CD4-positive, alpha-beta T cell treated with Interleukin-10 for 1 hour (primary cell): ENCODE measurements at regions not wholly inside any gene's neighbourhood (a gene's known extent, or its start where the extent isn't known, plus 50 kb on each side); places are given as distances from the start of the nearest gene placed in this dataset.

ENCODE experiments used
- DNase-seq: peaks from one replicate; pipeline ENCODE4 v3.0.0-alpha.2; 2020

DNA sequence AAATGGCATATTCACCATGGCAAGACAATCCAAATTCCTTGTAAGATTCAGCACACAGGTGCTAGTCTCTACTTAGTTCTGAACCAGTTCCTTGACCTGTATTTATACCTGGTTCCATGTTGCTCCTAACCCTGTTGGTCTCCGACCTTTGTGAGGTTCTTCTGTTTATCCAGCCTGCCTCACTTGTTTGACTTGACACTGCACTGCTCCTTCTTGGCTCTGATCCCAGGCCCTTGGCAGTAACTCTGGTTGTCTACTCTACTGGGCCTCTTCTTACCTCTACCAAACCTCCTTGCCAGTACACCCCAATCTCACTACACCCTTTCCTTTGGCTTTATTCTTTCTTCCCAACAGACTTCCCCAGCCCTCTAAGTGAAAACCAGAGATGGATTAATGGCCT lies 419.4 kb upstream of the USP24 start:
- no peak for DNase-seq

DNA sequence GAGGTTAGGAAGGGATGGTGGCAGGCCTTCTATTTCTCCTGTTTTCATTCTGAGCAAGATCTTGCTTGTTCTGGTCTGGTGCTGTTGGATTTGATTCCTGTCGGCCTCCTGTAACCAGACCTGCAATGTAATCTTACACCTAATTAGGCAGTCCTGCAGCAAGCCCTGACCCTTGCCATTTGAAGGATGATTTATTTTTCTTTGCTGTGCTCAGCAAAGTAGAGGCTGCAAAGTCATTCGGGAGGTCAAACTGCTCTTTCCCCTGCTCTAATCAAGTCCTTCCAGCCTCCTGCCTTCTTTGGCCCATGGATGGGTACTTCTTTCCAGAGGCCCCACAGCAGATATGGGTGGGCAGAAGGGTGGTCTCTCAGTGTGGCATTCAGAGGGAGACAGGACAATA lies 417.7 kb upstream of the USP24 start:
- no peak for DNase-seq

DNA sequence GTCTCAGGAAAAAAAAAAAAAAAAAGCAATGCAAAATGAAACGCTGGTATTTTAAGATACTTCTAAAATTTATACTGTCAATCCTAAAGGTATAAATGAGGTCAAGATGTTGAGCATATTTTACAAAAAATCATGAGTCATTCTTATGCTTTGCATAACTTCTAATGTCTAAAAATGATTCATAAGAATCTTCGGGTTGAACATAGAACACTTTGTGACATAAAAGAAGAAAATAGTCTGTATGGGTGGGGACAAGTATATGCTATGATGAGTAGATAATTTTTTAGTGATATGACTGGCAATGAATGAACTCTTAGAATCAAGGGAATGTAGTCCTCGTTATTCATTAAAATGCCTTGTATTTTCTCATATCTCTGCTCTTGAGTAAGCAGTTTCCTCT lies 416.9 kb upstream of the USP24 start:
- DNase-seq, result no peak

DNA sequence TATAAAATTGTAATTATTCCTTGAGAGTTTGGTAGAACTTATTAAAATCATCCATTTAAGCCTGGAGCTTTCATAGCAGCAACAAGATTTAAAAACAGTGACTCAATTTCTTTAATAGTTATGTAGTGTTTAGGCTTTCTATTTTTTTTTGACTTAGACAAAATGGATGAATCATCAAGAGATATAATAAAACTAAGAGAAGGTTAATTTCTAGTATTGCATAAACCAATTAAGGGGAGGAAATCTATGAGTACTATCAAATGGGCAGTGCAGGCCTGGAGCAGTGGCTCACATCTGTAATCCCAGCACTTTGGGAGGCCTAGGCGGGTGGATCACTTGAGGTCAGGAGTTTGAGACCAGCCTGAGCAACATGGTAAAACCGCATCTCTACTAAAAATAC lies 416.3 kb upstream of the USP24 start:
- DNase-seq, result no peak

DNA sequence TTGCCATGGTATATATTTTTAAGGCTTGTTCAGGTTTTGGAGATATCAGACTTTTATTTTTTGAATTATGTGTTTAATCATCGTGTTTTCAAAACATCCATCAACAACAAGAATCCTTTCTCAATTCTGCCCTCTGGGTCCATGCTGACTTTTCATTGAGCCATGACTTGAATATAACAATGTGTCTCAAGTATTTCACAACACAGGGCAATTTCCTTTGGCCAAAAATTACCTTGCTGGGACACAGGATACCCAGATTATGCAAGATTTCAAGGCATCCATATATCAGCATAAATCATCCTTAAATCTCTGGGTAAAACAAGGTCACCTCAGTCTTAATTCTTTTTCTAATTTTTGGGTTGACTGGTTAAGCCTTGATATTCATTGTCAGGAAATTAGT lies 411.2 kb upstream of the USP24 start:
- no peak for DNase-seq

DNA sequence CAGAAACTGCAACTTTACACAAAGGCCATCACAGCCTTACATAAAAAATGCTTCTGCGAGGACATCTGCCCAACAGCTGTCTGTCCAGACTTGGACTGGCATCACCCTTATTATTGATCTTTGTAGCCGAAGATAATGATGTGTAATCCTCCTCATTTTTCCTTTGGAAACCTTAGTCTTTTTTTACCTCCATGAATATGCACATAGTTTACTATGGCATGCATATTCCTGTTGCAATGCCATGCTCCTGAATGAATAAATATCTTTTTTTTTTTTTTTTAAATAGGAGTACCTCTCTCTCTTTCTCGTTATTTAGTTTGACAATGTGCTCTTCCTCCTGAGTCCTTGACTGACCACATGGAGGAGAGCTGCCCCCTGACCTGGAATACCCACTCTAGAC lies 409.6 kb upstream of the USP24 start:
- no peak for DNase-seq

DNA sequence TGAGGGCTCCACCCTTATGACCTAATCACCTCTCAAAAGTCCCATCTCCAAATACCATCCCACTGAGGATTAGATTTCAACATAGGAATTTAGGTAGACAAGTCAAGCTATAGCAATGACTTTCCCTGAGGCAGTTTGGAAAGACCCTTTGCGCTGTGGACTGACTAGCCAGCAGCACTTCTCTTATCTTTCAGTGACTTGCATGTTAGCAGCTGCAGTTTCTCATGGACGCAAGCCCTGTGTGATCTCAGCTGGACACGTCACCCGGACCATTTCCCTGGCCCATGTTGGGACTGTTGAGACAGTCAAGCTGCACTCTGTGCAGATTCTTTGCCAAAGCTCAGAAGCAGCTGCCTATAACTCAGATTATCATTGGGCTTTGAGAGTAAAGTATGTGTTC lies 408.1 kb upstream of the USP24 start:
- no peak for DNase-seq

DNA sequence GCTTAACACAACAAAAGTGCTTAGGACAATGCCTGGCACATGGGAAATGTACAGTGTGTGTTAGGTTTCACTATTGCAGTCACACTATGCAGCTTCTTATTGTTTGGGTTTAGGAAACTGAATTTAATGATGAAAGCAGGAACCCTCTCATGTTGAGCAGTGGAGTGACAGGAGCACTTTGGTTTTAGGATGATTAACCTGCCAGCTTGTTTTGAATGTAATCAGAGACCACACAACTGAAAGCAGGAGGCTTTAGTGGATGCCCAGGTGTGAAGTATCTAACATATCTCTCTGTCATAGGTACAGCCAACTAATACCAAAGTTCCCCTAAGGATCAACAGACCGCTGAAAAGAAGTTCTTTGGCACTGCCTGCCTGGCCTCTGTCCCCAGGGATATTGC lies 406.9 kb upstream of the USP24 start:
- DNase-seq, result no peak

DNA sequence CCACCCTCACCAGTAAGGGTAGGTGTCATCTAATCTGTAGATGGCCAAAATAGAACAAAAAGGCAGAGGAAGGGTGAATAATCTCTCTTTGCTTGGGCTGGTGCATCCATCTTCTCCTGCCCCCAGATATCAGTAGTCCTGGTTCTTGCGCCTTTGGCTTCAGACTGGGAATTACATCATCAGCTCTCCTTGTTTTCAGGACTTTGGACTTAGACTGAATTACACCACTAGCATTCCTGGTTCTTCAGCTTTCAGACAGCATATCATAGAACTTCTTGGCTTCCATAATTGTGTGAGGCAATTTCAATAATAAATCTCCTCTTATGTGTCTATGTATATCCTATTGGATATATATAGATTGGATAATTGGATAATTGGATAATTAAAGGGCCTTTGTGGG lies 403.0 kb upstream of the USP24 start:
- no peak for DNase-seq

DNA sequence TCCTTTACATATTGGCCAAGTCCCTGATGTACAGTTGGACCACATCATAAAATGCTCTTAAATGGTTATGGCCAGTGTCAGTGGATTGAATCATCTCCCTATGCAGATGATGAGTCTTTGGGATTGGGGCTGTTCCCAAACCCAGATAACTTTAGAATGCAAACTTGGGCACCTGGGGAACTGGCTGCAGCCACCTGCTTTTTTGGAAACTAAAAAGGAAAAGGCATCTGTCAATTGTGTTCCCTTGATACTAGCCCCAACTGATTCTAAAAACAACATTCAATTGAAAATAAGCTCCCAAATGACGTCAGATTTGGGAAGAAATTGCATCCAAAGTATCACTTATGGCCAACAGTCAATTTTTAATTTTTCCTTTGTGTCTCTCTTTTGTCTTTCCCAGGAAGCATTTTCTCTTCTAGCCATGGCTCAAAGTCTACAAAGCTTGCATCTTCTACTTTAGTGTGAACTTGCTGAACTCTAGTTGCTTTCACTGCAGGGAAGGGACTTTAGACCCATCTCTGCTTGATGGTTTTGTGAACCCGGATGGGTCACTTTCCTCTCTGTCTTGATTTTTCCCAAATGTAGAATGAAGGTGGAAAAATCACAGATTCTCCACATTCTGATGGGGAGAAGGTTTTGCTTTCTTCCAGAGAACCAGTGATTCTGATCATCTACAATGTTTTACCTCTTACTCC lies 402.3 kb upstream of the USP24 start:
- no peak for DNase-seq

DNA sequence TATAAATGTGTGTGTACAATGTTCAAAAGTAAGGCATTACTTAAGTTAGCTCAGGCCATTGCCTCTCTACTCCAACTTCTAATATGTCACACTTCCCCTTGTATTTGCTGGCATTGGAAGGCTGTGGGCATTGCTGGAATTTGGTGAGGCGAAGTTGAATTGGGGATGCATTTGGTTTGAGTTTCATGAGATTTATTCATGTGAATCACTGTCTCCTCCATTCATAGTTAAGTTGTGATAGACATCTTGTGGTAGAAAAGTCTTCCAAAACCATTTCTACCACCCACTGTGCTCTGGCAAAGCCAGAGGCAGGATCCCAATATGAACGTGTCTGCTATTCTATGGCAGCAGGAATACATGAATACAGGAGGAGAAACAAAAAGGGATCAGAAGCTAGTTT lies 397.8 kb upstream of the USP24 start:
- no peak for DNase-seq

DNA sequence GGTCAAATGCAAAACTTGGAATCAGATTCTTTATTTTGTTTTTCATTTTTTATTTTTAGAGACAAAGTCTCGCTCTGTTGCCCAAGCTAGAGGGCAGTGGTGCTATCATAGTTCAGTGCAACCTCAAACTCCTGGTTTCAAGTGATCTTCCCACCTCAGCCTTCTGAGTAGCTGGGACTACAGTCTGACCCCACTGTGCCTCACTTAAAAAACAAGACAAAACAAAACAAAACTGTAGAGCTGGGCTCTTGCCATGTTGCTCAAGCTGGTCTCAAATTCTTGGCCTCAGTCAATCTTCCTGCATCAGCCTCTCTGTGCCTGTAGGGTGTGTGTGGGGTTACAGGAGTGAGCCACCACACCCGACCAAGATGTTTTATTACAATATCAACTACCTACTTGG lies 396.0 kb upstream of the USP24 start:
- no peak for DNase-seq

DNA sequence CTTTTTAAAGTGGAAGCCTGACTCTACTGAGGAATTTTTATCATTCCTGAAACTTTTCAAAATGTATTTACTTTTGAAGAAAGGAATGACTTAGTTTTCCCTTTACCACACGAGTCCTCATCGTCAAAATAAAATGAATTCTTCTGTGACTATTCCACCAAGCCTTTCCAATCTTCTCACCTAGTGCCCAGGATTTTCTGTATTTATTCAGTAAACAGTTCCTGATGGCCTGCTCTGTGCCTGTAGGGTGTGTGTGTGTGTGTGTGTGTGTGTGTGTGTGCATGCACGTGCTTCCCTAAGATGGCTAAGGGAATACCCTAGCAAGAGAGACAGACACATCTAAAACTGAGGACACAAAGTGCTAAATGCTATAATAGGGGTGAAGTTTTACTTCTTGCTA lies 395.0 kb upstream of the USP24 start:
- no peak for DNase-seq

DNA sequence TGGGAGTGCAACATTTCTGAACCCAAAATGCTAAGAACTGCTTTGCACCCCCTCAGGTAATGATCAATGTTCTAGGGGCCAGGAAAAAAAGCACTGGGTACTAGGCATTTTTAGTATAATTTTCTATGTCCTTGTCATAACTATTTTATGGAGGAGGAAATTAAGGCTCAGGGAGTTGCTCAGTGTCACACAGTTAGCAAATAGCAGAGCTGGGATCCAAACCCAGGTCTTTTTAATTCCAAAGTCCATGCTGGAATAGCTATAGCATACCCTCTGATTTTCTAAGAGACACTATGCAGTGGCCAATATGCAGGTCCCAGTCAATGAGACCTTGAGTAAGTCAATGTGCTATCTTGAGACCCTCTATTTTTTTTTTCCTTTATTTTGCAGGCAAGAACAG lies 394.5 kb upstream of the USP24 start:
- DNase-seq, result no peak

DNA sequence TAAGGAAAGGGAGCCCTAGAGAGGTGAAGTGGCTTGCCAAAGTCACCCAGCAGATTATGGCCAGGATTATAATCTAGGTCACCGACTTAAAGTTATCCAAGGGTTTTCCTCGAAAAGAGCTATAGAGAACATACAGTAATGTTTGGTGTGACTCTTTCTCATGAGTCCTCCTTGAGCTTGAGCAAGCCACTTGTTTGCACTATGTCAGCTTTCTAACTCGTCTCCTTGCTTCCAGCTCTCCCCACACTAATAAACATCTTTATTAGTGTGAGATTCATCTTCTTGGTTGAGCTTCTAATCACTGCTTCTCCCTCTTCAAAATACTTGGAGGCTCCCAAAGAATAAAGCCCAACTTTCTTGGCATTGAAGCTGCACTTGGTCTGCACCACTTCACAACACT lies 390.0 kb upstream of the USP24 start:
- DNase-seq, result no peak

DNA sequence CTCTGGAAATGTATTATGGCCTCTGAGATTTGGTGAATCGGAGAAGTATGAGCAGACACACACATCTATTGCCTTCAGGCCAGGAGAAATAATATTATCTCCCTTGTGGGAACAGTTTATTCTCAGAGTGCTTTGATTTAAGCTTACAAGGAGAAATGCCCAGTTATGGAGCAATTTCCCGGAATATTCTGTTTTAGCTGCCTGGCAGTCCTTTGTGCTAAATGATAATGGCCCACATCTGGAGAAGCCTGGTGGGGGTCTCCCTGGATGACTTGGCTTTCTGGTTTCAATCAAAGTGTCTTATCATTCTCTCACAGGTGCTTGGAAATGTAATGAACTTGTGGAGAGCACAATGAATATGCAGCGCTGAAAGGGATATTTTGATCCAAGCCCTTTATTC lies 389.6 kb upstream of the USP24 start:
- DNase-seq, result no peak

DNA sequence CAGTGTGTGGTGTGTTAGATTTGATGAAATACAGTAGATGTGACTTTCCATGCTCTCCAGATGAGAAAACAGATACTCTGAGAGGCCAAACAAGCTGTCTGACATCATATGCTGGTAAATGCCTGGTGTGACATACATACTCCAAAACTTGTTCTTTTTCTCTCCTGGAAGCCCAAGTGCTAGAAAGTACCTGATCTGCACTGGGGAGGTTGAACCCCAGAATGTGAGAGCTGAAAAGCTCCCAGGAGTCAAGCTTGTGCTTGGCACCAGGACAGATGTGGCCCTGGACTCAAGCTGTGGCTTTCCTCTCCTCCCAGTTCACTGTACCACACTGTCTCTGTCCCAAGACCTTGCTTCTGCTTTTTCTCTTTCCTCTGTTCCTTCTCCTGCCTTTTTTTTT lies 389.0 kb upstream of the USP24 start:
- DNase-seq, result no peak

DNA sequence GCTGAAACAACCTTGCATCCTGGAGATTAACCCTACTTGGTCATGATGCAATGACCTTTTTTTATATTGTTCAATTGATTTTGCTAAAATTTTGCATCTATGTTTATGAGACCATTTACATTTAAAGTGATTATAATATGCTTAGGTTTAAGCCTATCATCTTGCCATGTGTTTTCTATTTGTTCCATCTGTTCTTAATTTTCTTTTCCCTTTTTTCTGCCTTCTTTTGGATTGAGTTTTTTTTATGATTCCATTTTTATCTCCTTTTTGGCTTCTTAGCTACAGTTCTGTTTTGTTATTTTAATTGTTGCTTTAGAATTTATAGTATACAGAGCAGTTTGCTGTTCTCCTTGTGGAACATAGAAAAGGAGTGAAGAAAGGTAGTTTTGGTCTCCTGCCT lies 385.1 kb upstream of the USP24 start:
- DNase-seq, result no peak

DNA sequence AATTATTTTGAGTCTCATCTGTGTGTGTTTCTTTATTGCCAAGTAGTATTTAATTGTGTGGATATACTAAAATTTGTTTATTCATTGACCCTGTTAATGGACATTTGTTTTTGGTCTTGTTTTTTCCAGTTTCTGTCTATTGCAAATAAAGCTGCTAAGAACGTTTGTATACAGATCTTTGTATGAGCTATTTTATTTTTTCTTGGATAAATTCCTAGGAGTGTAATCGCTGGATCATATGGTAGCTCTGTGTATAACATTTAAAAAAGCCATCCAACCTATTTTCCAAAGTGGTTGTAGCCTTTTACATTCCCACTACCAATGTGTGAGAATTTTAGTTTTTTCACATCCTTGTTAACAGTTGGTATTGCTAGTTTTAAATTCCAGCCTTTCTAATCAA lies 382.7 kb upstream of the USP24 start:
- no peak for DNase-seq

DNA sequence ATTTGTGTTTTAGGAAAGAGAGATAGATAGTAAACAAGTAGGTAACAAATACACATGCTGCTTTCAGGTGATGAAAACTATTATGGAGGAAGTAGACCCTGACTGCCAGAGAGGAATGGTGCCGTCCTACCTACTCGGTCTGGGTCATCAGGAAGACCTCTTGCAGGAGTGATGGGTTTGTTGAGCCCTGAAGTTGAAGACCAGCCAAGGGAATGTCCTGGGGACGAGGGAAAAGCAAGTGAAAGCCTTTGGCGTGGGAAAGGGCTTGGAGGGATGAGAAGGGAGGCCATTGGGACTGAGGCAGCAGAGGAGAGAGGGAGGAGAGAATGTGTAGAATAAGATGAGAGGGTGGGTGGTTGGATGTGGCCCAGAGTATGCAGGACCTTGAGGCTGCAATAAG lies 379.5 kb upstream of the USP24 start:
- DNase-seq, result no peak

DNA sequence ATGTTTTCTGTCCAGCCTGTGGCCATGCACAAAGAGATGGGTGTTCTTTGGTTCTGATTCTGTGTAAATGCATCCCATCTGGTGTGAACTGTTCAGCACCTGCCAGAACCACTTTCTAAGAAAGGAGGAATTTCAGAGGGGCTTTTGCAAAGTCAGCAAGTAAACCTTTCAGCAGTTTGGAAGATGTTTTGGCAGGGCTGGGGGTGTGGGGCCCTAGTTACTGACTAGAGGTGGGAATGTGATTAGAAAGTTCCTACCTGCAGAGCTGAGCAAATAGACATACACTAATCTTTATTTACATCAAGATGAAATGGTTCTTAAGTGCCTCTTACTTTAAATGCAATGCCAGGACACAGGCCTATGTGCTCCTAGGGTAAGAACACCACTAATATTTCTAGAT lies 378.1 kb upstream of the USP24 start:
- no peak for DNase-seq

DNA sequence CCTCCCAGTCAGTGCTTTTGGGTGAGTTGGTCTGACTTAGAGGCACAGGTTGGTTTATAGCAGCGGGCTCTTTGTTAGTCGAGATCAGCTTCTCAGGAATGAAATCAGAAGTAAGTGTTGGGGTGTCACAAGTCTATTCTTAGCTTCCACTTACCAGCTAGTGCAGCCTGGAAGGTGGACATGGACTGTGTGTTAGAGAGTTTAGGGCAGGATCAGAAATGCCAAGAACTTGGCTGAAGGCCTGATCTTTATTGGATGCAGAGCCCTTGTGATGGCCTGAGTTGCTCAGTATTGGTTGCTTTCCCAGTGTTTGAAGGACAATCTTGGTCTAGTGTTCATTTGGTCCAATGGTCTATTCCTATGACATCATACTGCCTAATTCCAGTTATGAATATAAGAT lies 377.0 kb upstream of the USP24 start:
- DNase-seq, result no peak

DNA sequence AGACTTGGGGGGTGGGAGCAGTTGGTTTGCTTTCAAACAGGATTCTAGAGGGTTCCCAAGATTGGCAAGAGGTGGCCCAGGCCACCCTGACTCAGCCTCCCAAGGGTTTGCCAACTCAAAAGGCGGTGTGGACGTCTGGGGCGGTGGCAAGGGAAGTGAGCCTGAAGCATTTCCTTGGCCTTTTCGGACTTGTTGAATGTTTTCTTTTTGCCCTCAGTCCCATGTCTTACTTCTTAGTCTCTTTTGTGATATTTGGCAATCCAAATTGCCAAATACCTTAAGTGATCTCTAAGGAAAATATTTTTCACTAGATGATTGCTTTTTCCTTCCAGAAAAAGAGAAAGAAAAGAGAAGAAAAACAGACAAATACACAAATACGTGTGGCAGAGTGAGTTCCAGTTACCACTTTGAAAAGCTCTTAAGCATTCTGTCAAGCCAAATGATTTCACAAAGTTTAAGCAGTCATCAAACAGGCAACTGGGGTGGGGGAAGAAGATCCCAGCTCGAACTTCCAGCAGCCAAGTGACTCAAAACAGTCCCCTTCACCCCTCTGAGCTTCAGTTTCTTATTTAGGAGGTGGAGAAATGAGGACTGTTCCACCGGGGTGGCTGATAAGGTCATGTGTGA lies 374.6 kb upstream of the USP24 start:
- DNase-seq, result no peak

DNA sequence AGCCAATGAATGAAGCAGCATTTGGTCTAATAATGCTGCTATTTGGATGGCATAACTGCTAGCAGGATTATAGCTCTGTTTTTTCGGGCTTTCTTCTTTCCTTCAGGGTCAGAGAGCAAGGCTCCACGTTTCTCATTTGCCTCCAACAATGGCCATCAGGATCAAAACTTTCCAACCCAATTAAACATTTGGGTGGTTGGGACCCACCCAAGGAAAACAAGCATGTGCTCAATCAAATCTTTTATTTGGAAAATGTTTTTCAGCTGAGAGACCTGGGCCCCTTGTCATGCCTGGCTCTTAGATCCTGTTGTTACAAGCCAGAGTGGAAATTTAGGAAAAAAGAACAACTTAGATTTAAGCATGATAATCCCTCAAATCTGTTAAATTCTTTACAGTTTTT lies 373.1 kb upstream of the USP24 start:
- no peak for DNase-seq

DNA sequence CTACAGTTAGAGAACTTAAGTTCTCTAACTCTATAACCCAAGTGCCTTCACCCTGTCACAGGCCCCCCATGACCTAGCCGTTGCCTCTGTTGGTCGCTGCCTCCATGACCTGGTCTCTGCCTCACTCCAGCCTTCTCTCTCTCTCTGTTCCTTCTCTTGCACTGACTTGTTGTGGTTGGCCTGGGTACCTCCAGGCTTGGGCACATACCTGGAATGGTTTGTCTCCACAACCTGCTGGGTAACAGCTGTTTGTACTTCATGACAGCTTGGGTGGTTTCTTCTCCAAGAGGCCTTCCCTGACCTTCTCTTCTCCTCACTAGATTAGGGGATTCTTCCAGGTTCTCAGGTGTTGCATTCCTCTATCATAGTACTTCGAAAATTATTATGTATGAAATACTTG lies 371.6 kb upstream of the USP24 start:
- no peak for DNase-seq
